Hepatocyte (in vitro differentiated cells): ENCODE measurements at regions not wholly inside any gene's neighbourhood (a gene's known extent, or its start where the extent isn't known, plus 50 kb on each side); places are given as distances from the start of the nearest gene placed in this dataset.

Experiments
- CTCF ChIP-seq: fragments of 200-600 bp; sonication (generic); IDR thresholded peaks from 2 replicates; pipeline ENCODE4 v1.5.1; 2016; ENCODE audit warnings: antibody characterized with exemption, mild to moderate bottlenecking; ENCODE audit not compliant: poor library complexity
- EZH2phosphoT487 ChIP-seq: fragments of 200-600 bp; sonication (generic); IDR thresholded peaks from one replicate; pipeline ENCODE4 v1.6.1; 2018; ENCODE audit warnings: antibody characterized with exemption, mild to moderate bottlenecking, low read depth, moderate library complexity; ENCODE audit not compliant: unreplicated experiment, severe bottlenecking

GRCh38 chr6:44771647-44772415 is 384.3 kb downstream of the CDC5L start:
- TF ChIP-seq EZH2phosphoT487 (no peak), CTCF (no peak)
